Nucleus accumbens (tissue), 56 donors: ENCODE measurements at regions not wholly inside any gene's neighbourhood (a gene's known extent, or its start where the extent isn't known, plus 50 kb on each side); places are given as distances from the start of the nearest gene placed in this dataset.
"Not testable (repeated sequence)": the region's sequence is repeated elsewhere in the genome, so short reads cannot be mapped to it uniquely, and the experiment has no call there.

Experiments
- DNase-seq, 56 donors: peaks; one replicate each; lab custom pipeline; 2025; lab: John Stamatoyannopoulos, UW

DNA sequence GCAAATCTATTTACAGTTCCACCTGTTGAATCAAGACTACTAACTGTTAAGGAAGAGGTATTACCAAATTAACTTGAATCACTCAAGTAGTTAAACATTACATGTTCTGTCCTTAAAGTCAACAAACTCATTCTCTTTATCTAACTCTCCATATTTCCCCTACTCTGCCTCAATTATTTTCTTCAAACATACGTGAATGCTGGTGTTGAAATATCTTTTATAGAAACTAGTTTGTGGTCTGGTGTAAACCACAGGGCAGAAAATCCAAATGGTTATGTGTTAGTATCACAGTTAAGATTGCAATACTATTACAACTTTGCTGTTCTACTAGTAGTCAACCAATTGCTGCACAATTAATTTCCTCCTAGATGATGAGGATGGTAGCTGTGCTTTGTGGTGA, 603.5 kb downstream of the KCTD16 start:
- DNase-seq: no peak

DNA sequence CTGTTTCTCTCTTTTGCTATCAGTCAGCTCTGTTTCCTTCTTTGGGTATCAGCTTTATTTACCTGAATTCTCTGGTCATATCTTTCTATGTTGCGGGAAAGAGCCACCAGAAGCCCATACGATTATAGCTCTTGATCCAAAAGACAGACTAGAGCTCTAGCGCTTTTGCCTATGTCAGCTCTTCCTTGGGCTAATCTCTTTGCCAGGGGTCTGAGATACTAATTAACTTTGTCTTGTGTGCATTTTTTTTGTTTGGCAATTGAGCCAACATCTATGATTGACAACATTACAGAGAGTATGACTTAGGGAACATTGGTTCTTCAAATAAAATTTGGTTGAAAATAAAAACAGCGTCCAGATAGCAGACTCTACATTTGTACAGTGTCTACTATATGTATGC, 603.0 kb downstream of the KCTD16 start:
- DNase-seq: no peak

DNA sequence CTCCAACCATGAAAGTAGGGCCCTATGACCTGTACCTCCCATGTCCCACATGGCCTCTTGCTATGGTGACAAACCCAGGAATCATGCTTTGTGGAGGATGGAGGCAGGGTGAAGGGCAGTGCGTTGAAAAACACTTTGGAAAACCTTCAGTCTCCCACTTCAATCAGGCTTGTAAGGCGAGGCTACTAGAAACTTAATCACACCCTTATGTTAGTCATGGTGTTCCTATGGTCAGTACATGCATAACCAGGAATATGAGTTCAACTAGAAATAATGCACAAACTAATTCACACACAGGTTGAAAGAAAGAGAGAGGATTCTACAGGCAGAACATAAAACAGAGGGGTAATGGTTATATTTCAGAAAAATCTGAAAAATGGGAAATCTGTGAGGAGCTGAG, 601.1 kb downstream of the KCTD16 start:
- no peak for DNase-seq

DNA sequence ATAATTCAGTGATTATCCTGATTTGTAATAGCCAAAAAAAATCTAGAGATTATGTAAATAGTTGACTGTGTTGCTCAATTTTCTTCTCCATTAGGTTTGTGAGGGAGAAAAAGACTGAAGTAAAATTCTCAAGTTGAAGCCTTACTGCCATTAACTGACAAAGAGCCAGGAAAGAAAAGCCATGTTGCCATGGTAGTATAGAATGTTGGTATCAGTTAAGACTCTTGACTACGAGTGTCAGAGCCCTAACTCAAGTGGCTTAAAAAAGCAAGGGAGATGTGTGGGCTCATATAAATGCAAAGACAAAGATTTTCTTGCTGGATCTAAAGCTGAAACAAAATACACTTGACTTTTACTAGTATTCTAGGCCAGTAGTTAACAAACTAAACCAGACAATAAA, 571.7 kb downstream of the KCTD16 start:
- no peak for DNase-seq

DNA sequence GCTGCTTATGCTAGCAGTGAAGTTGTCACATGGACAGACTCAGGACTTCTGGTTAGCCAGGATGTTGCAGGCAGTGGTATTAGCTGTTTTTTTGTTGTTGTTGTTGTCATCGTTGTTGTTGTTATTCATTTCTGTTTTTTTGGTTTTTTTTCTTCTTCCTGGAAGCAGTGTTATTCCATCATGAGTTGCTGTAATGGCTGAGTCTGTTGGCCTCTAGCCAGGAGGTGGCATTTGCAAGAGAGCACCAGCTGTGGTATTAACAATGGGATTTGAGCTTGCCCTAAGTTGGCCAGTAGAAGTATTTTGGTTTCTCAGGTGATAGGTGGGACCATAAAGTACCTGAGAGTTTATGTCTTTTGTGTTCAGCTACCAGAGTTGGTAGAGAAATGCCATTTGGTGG, 561.1 kb downstream of the KCTD16 start:
- DNase-seq: no peak

- no peak for DNase-seq
Observed at GRCh38 chr5:144712090-144712489, 541.4 kb downstream of the KCTD16 start.

DNA sequence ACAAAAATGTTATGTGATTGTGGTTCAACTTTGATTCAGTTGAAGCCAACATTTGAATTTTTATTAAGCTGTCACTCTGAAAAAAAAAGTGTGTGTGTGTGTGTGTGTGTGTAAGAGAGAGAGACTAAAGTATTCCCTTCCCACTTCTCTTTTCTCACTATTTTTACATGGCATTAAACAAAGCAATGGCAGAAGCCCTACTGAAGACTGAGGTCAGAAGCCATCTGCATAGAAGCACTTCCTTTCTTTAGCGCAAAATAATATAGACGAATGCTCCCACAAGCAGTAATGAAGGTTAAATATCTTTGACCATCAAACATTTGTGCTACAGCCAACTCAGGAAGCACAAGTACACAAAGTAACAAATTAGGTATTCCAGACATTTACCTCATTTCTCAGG, 540.5 kb downstream of the KCTD16 start:
- no peak for DNase-seq

- DNase-seq: no peak
Observed at GRCh38 chr5:144710637-144711036, 540.0 kb downstream of the KCTD16 start.

GRCh38 chr5:144703776-144704175, 533.1 kb downstream of the KCTD16 start:
- no peak for DNase-seq

DNA sequence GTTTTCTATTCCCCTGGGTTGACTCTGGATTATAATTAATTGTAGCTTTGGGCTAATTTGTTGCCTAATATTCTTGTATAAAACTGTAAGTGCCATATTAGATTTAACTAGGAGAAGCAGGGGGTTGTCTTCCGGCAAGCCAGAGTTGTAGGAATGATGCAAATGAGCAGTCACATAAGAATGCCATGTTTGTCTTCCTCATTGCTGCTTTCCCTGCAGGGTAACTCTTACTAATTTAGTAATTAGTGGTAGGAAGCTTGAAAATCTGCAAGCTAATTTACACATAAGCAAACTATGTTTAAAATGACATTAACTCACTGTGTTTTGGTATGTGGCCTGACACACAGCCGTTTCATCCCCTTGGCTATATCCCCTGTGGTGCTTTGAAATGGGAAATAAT, 527.8 kb downstream of the KCTD16 start:
- no peak for DNase-seq

DNA sequence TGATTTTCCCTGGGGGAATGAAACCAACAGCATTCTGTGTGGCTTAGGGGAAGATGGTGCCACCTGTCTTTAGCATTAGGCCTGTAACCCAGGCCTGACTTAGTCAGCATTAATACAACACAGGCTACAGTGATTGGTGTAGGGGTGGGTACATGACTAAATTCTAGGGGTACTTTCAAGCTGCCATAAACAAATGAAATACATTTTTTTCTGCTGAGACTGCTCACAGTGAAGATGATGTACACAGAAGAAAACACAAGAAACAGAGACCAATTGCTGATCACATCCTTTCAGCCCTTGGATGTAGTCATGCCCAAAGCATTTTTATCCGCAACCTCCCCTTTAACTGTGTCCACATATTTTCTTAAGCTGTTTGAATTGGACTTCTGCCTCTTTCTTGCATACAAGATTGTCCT, 527.2 kb downstream of the KCTD16 start:
- no peak for DNase-seq

DNA sequence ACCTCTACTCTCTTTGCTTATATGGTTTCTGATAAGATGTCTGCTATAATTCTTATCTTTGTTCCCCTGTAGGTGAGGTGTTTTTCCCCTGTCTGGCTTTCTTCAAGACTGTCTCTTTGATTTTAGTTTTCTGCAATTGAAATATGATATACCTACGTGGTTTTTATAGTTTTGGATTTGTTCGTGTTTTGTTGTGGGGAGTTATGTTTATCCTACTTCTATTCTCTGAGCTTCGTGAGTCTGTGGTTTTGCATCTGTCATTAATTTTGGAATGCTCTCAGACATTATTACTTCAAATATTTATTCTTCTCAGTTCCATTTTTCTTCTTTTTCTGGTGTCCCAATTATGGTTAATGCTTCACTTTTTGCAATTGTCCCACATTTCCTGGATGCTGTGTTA, 521.3 kb downstream of the KCTD16 start:
- no peak for DNase-seq

DNA sequence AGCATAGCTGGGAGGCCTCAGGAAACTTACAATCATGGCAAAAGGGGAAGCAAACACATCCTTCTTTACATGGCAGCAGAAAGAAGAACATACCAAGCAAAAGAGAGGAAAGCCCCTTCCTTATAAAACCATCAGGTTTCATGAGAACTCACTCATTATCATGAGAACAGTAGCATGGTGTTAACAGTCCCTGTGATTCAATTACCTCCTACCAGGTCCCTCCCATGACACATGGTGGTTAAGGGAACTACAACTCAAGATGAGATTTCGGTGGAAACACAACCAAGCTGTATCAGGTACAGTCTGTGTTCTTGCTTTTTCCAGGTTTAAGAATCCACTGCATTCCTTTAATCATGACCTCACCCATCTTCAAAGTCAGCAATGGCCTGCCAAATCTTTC, 514.2 kb downstream of the KCTD16 start:
- no peak for DNase-seq

DNA sequence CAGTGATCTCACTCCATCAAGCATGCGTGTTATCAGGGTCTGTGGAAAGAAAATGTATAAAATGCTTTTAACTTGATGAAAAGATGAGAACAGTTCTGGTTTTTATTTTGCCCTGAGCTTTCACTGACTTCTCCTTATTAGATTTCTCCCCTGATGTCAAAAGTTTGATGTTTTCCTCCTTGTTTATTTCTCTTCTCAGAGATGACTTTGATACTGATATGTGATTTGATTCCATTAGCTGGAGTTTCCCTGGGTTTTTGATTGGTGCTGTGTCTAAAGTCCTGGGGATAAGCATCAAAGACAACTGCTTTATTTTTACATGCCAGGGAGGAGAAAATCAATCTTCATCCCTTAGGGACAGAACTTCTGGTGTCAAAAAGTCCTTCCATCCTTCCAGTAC, 510.0 kb downstream of the KCTD16 start:
- DNase-seq: no peak

DNA sequence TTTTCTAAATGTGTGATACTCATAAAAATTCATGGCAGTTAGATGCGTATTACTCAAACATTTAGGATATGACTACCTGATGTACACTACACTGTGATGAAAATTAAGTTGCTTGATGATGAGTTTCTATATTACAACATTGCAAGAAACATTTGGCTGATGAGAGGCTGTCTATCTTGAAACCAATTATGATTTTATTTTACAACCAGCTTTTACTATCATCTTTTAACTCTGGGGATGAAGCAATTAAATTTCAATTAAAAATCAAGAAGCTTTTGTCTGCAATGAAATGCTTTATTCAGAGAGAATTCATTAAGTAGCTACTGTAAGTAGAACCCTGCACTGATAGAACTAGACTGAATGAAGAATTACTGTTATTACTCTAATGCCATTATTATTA, 500.4 kb downstream of the KCTD16 start:
- no peak for DNase-seq

DNA sequence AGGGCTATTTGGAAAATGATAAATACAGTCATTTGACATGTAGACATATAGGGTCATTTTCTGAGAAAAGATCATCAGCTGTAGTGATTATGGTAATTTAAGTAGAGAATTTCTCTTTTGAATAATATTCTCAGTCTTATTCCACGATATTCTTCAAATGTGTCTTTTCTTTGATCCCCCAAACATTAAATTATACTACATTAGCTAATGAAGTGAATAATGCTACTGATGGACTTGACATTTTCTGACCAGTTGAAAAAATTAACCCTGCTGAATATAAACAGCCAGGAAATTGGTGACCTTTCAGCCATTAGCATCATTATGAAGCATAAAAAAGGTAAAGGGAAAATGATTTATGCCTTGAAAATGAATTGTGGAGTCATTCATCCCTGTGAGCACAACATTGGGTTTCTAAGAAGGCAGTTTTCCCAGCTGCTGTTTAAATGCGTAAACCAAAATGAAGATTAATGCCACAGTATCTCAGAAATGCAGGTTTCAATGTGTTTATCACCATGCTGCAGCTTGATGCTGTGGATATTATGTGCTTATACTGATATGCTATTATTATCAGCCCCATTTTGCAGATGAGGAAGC, 489.1 kb downstream of the KCTD16 start:
- DNase-seq: no peak

- no peak for DNase-seq
Observed at GRCh38 chr5:144644317-144644716, 473.6 kb downstream of the KCTD16 start.

DNA sequence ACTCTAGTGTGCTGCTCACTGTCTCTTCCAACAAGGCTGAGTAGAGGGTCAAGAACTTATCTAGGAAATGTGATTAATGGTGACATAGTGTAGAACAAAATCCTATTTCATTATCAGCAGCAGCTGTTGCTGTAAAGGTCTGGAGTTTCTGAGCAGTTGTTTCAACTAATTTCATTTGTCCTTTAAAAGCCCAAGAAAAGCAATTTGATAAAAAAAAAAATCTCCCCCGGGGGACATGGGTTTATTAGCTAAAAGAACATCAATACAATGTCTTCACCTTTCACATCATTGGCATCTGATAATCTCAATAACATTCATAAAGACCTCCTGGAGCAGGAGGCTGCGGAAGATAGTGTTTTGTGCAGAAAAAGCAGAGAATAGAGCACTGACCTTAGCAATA, 468.1 kb downstream of the KCTD16 start:
- DNase-seq: no peak

GRCh38 chr5:144634138-144634537, 463.5 kb downstream of the KCTD16 start:
- no peak for DNase-seq

GRCh38 chr5:144598451-144599068, 427.9 kb downstream of the KCTD16 start:
- DNase-seq: peak in 20 of 56 donors; percentile 1 to 57 (median 19)

DNA sequence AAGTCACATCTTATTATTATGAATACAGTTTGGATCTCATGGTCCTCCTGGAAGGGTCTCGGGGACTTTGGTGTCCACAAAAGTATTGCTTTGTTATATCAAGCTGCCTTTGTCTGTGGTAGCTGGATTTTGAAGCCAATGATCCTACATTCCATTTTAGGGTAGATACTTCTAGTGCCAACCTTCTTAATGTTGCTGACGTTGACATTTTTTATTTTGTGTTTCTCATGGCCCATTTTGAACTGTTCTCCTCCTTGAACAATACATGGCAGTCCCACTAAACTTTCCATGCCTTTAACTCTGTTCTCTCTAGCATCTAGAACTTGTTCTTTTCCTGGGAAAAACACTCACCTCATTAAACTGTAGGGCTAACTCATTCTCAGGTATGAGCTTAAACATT, 425.8 kb downstream of the KCTD16 start:
- no peak for DNase-seq

DNA sequence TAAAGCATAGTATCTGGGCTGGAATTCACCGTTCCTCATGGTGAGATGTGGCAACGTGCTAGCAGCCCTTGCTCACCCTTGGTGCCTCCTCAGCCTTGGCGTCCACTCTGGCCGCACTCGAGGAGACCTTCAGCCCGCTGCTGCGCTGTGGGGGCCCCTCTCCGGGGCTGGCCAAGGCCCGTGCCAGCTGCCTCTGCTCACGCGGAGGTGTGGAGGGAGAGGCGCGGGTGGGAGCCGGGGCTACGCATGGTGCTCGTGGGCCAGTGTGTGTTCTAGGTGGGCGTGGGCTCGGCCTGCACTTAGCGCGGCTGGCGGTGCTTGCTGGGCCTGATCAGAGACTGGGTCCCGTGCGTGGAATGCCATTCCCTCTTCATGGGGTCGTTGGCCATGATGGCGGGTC, 424.2 kb downstream of the KCTD16 start:
- DNase-seq: no peak

DNA sequence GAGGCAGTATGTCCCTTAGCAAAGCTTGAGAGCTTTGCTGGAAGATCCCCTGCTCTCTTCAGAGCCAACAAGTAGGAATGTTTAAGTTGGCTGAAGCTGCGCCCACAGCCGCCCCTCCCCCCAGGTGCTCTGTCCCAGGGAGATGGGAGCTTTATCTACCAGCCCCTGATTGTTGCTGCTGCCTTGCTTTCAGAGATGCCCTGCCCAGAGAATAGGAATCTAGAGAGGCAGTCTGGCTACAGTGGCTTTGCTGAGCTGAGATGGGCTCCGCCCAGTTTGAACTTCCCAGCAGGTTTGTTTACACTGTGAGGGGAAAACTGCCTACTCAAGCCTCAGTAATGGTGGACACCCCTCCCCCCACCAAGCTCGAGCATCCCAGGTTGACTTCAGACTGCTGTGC, 423.6 kb downstream of the KCTD16 start:
- not testable (repeated sequence) for DNase-seq
